Neural progenitor cell (in vitro differentiated cells): ENCODE measurements at regions not wholly inside any gene's neighbourhood (a gene's known extent, or its start where the extent isn't known, plus 50 kb on each side); places are given as distances from the start of the nearest gene placed in this dataset.
"Not testable (repeated sequence)": the region's sequence is repeated elsewhere in the genome, so short reads cannot be mapped to it uniquely, and the experiment has no call there.

Experiments used
- DNase-seq: peaks from one replicate; pipeline ENCODE4 v3.0.0-alpha.2; 2016; ENCODE audit warnings: low spot score
- H2AFZ ChIP-seq: fragments of 200-600 bp; sonication (generic); replicated peaks from 2 replicates; pipeline ENCODE4 v1.6.1; 2016; ENCODE audit warnings: antibody characterized with exemption
- H3F3A ChIP-seq: fragments of 200-600 bp; sonication (generic); 2 replicates; pipeline ENCODE4 v1.6.1; 2016; ENCODE audit warnings: antibody characterized with exemption, low read depth
- H3K27ac ChIP-seq: fragments of 200-600 bp; sonication (generic); 2 replicates; pipeline ENCODE4 v1.5.1; 2016; ENCODE audit warnings: mild to moderate bottlenecking
- H3K27me3 ChIP-seq: fragments of 200-600 bp; sonication (generic); 2 replicates; pipeline ENCODE4 v1.6.1; 2016; ENCODE audit warnings: mild to moderate bottlenecking, moderate library complexity
- H3K36me3 ChIP-seq: fragments of 200-600 bp; sonication (generic); 2 replicates; pipeline ENCODE4 v1.5.1; 2016
- H3K4me1 ChIP-seq: fragments of 200-600 bp; sonication (generic); 2 replicates; pipeline ENCODE4 v1.6.1; 2016; ENCODE audit warnings: mixed run types
- H3K4me2 ChIP-seq: fragments of 200-600 bp; sonication (generic); 2 replicates; pipeline ENCODE4 v1.6.1; 2016
- H3K4me3 ChIP-seq: fragments of 200-600 bp; sonication (generic); 2 replicates; pipeline ENCODE4 v1.5.1; 2016
- H3K79me2 ChIP-seq: fragments of 200-600 bp; sonication (generic); 2 replicates; pipeline ENCODE4 v1.6.1; 2016; ENCODE audit warnings: low read depth
- H3K9ac ChIP-seq: fragments of 200-600 bp; sonication (generic); 2 replicates; pipeline ENCODE4 v1.6.1; 2016
- H3K9me3 ChIP-seq: fragments of 200-600 bp; sonication (generic); 2 replicates; pipeline ENCODE4 v1.5.1; 2016; ENCODE audit warnings: low read depth
- H4K20me1 ChIP-seq: fragments of 200-600 bp; sonication (generic); 2 replicates; pipeline ENCODE4 v1.6.1; 2016; ENCODE audit warnings: low read depth
- H3K27ac Mint-ChIP-seq: 3 replicates; pipeline ENCODE4 v1.8.0; 2021; ENCODE audit warnings: mixed read lengths
- H3K27me3 Mint-ChIP-seq: 2 replicates; pipeline ENCODE4 v1.8.0; 2022; ENCODE audit warnings: low read depth, mild to moderate bottlenecking, inconsistent platforms, moderate library complexity, mixed read lengths; ENCODE audit not compliant: insufficient read depth
- H3K36me3 Mint-ChIP-seq: 3 replicates; pipeline ENCODE4 v1.8.0; 2021; ENCODE audit warnings: mixed read lengths
- H3K4me1 Mint-ChIP-seq: 3 replicates; pipeline ENCODE4 v1.8.0; 2021; ENCODE audit warnings: mixed read lengths
- H3K4me3 Mint-ChIP-seq: 3 replicates; pipeline ENCODE4 v1.8.0; 2021; ENCODE audit warnings: mild to moderate bottlenecking, moderate library complexity, mixed read lengths
- H3K9me3 Mint-ChIP-seq: 3 replicates; pipeline ENCODE4 v1.8.0; 2020; ENCODE audit warnings: mixed read lengths
- CTCF ChIP-seq: fragments of 200-600 bp; sonication (generic); IDR thresholded peaks from 2 replicates; pipeline ENCODE4 v1.5.1; 2017; ENCODE audit warnings: antibody characterized with exemption, mild to moderate bottlenecking
- EZH2 ChIP-seq: fragments of 200-600 bp; sonication (generic); IDR thresholded peaks from 2 replicates; pipeline ENCODE4 v1.6.1; 2017; ENCODE audit warnings: antibody characterized with exemption, mild to moderate bottlenecking, moderate library complexity
- EZH2phosphoT487 ChIP-seq: fragments of 200-600 bp; sonication (generic); IDR thresholded peaks from 2 replicates; pipeline ENCODE4 v1.6.1; 2017; ENCODE audit warnings: antibody characterized with exemption

- no peak overlapping the region for H3K27ac Mint-ChIP-seq
- Histone ChIP-seq H4K20me1 (no peaks in the 10 kb centered on the region), H3K36me3 (no peaks in the 10 kb centered on the region), H3K79me2 (no peaks in the 10 kb centered on the region), H3K4me2 (no peak overlapping the region), H3K9me3 (no peaks in the 10 kb centered on the region), H3K9ac (no peak overlapping the region), H3F3A (no peaks in the 10 kb centered on the region), H3K4me1 (no peaks in the 10 kb centered on the region), H3K27me3 (no peaks in the 10 kb centered on the region), H3K27ac (no peak overlapping the region), H3K4me3 (no peak overlapping the region), H2AFZ (no peak overlapping the region)
- H3K27me3 Mint-ChIP-seq, result peaks cover 2% of the 10 kb centered on the region
- H3K4me3 Mint-ChIP-seq, result no peak overlapping the region
- H3K4me1 Mint-ChIP-seq, result no peaks in the 10 kb centered on the region
- TF ChIP-seq CTCF (no peak), EZH2phosphoT487 (no peak), EZH2 (no peak)
- no peak for DNase-seq
- H3K36me3 Mint-ChIP-seq, result no peaks in the 10 kb centered on the region
- peaks cover 7% of the 10 kb centered on the region for H3K9me3 Mint-ChIP-seq
These were observed 1017.8 kb upstream of the CDH10 start for GRCh38 chr5:25662610-25663009.

DNA sequence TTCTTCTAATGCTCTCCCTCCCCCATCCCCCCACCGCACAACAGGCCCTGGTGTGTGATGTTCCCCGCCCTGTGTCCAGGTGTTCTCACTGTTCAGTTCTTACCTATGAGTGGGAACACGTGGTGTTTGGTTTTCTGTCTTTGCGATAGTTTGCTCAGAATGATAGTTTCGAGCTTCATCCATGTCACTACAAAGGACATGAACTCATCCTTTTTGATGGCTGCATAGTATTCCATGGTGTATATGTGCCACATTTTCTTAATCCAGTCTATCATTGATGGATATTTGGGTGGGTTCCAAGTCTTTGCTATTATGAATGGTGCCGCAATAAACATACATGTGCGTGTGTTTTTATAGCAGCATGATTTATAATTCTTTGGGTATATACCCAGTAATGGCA, 1005.5 kb upstream of the CDH10 start:
- not testable (repeated sequence) for H3K4me3 Mint-ChIP-seq, H3K27me3 ChIP-seq, H3K4me1 Mint-ChIP-seq, H3K36me3 Mint-ChIP-seq, DNase-seq, H3K27ac Mint-ChIP-seq, H3K4me2 ChIP-seq, H3K27ac ChIP-seq, H2AFZ ChIP-seq, H3F3A ChIP-seq, H3K79me2 ChIP-seq, H4K20me1 ChIP-seq, H3K27me3 Mint-ChIP-seq, H3K4me1 ChIP-seq, H3K9ac ChIP-seq, H3K9me3 ChIP-seq, H3K4me3 ChIP-seq, H3K36me3 ChIP-seq
- peaks cover 12% of the 10 kb centered on the region for H3K9me3 Mint-ChIP-seq

GRCh38 chr5:25649628-25650265, 1005.0 kb upstream of the CDH10 start:
- no peak overlapping the region for H3K27ac Mint-ChIP-seq
- Histone ChIP-seq H2AFZ (no peak overlapping the region), H3K4me1 (no peaks in the 10 kb centered on the region), H3K36me3 (no peaks in the 10 kb centered on the region), H3K27ac (no peak overlapping the region), H3K9me3 (no peaks in the 10 kb centered on the region), H3K4me2 (no peak overlapping the region), H3K9ac (no peak overlapping the region), H4K20me1 (no peaks in the 10 kb centered on the region), H3K79me2 (no peaks in the 10 kb centered on the region), H3F3A (no peaks in the 10 kb centered on the region), H3K4me3 (no peak overlapping the region), H3K27me3 (no peaks in the 10 kb centered on the region)
- H3K27me3 Mint-ChIP-seq, result peaks cover 5% of the 10 kb centered on the region
- H3K4me1 Mint-ChIP-seq, result no peaks in the 10 kb centered on the region
- TF ChIP-seq EZH2 (no peak), CTCF (no peak)
- DNase-seq, result no peak
- no peak overlapping the region for H3K4me3 Mint-ChIP-seq
- H3K36me3 Mint-ChIP-seq, result no peaks in the 10 kb centered on the region
- peaks cover 9% of the 10 kb centered on the region for H3K9me3 Mint-ChIP-seq

GRCh38 chr5:25646421-25647341, 1001.9 kb upstream of the CDH10 start:
- H3K36me3 Mint-ChIP-seq, result no peaks in the 10 kb centered on the region
- H3K27ac Mint-ChIP-seq, result no peak overlapping the region
- H3K27me3 Mint-ChIP-seq, result peaks cover 3% of the 10 kb centered on the region
- H3K27ac ChIP-seq, result no peak overlapping the region
- H3K9me3 ChIP-seq, result no peaks in the 10 kb centered on the region
- H3K4me3 Mint-ChIP-seq, result no peak overlapping the region
- no peaks in the 10 kb centered on the region for H3K4me1 Mint-ChIP-seq
- peaks cover 2% of the 10 kb centered on the region for H3K9me3 Mint-ChIP-seq
- H3K36me3 ChIP-seq, result no peaks in the 10 kb centered on the region
- no peak for DNase-seq
- no peak overlapping the region for H2AFZ ChIP-seq
- H3K4me1 ChIP-seq, result no peaks in the 10 kb centered on the region
- no peak overlapping the region for H3K4me3 ChIP-seq
- no peaks in the 10 kb centered on the region for H3K79me2 ChIP-seq
- H3K9ac ChIP-seq, result no peak overlapping the region
- H3F3A ChIP-seq, result no peaks in the 10 kb centered on the region
- no peak overlapping the region for H3K4me2 ChIP-seq
- no peaks in the 10 kb centered on the region for H3K27me3 ChIP-seq
- TF ChIP-seq CTCF, result no peak
- no peak for TF ChIP-seq EZH2
- no peak for TF ChIP-seq EZH2phosphoT487
- no peaks in the 10 kb centered on the region for H4K20me1 ChIP-seq
